ENCODE measurements at regions not wholly inside any gene's neighbourhood (a gene's known extent, or its start where the extent isn't known, plus 50 kb on each side); places are given as distances from the start of the nearest gene placed in this dataset.
A peak's percentile ranks its signal among the peaks of the same experiment; 100 is the strongest.

DNA sequence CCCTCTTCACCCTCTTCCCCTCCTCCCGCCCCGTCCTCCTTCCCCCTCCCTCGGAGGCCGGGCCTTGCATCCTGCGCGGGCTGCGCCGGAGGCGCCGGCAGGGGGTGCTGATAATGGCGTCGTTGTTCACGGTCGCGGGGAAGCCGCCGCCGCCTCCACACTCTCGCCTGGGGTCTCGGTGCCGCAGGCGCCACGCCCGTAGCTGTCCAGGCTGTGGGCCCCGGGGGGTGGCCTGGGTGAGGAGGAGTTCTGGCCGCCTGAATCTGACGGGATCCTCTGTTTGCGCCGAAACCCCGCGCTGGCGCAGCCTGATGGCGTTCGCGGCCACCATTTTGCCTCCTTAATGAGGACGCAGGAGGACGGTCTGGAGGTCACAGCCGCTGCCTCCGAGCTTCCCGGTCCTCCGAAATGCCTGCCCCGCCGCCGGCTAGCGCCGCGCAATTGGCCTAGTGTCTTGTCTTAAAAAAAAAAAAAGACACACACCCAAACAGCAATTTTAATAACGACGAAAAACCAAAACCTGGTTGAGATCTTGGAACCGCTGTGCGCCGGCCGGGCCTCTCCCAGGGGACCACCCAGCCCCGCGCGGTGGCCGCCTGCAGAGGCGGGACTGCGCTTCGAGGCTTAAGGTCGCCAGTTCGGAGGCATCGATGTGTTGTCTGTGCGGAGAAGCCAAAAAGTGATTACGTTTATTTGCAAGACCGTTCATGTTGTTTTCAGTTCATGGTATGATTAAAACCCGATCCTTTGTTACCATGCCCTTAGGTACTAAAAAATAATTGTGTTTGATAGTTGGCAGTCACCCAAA is 106.6 kb upstream of the HNRNPU start (continued):
- TF ChIP-seq, protein P1, sequence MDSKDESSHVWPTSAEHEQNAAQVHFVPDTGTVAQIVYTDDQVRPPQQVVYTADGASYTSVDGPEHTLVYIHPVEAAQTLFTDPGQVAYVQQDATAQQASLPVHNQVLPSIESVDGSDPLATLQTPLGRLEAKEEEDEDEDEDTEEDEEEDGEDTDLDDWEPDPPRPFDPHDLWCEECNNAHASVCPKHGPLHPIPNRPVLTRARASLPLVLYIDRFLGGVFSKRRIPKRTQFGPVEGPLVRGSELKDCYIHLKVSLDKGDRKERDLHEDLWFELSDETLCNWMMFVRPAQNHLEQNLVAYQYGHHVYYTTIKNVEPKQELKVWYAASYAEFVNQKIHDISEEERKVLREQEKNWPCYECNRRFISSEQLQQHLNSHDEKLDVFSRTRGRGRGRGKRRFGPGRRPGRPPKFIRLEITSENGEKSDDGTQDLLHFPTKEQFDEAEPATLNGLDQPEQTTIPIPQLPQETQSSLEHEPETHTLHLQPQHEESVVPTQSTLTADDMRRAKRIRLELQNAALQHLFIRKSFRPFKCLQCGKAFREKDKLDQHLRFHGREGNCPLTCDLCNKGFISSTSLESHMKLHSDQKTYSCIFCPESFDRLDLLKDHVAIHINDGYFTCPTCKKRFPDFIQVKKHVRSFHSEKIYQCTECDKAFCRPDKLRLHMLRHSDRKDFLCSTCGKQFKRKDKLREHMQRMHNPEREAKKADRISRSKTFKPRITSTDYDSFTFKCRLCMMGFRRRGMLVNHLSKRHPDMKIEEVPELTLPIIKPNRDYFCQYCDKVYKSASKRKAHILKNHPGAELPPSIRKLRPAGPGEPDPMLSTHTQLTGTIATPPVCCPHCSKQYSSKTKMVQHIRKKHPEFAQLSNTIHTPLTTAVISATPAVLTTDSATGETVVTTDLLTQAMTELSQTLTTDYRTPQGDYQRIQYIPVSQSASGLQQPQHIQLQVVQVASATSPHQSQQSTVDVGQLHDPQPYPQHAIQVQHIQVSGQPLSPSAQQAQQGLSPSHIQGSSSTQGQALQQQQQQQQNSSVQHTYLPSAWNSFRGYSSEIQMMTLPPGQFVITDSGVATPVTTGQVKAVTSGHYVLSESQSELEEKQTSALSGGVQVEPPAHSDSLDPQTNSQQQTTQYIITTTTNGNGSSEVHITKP (IDR thresholded peaks at IDR 0.05; ENCODE audit: partially characterized antibody): no peak
- TF ChIP-seq MAFG (tag; conservative IDR thresholded peaks at IDR 0.05) (no peak), ZNF668 (CRISPR knock-in tag; IDR thresholded peaks at IDR 0.05) (no peak), ZC3H8 (IDR thresholded peaks at IDR 0.05) (no peak), XRCC5 (IDR thresholded peaks at IDR 0.05; ENCODE audit: low read depth, low read length) (peak; percentile 68; the same call in 1 of the 2 replicates), ZFPM2 (CRISPR knock-in tag; IDR thresholded peaks at IDR 0.05) (no peak; the same call in 1 of the 2 replicates), E2F3 (CRISPR knock-in tag; IDR thresholded peaks at IDR 0.05) (peak; percentile 87), RFX1 (IDR thresholded peaks at IDR 0.05) (no peak), SOX6 (IDR thresholded peaks at IDR 0.05) (peak; percentile 67), HOMEZ (CRISPR knock-in tag; IDR thresholded peaks at IDR 0.05) (no peak), NR2C1 (IDR thresholded peaks at IDR 0.05) (no peak; the same call in 1 of the 2 replicates), NR2C1 (tag; IDR thresholded peaks at IDR 0.05) (peak; percentile 46; the same call in 1 of the 2 replicates)
- TF ChIP-seq, protein P2, sequence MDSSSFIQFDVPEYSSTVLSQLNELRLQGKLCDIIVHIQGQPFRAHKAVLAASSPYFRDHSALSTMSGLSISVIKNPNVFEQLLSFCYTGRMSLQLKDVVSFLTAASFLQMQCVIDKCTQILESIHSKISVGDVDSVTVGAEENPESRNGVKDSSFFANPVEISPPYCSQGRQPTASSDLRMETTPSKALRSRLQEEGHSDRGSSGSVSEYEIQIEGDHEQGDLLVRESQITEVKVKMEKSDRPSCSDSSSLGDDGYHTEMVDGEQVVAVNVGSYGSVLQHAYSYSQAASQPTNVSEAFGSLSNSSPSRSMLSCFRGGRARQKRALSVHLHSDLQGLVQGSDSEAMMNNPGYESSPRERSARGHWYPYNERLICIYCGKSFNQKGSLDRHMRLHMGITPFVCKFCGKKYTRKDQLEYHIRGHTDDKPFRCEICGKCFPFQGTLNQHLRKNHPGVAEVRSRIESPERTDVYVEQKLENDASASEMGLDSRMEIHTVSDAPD (CRISPR knock-in tag; IDR thresholded peaks at IDR 0.05): no peak
- TF ChIP-seq, protein P3, sequence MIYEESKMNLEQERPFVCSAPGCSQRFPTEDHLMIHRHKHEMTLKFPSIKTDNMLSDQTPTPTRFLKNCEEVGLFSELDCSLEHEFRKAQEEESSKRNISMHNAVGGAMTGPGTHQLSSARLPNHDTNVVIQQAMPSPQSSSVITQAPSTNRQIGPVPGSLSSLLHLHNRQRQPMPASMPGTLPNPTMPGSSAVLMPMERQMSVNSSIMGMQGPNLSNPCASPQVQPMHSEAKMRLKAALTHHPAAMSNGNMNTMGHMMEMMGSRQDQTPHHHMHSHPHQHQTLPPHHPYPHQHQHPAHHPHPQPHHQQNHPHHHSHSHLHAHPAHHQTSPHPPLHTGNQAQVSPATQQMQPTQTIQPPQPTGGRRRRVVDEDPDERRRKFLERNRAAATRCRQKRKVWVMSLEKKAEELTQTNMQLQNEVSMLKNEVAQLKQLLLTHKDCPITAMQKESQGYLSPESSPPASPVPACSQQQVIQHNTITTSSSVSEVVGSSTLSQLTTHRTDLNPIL (CRISPR knock-in tag; IDR thresholded peaks at IDR 0.05): no peak; the same call in 1 of the 2 replicates
- TF ChIP-seq, protein P4, sequence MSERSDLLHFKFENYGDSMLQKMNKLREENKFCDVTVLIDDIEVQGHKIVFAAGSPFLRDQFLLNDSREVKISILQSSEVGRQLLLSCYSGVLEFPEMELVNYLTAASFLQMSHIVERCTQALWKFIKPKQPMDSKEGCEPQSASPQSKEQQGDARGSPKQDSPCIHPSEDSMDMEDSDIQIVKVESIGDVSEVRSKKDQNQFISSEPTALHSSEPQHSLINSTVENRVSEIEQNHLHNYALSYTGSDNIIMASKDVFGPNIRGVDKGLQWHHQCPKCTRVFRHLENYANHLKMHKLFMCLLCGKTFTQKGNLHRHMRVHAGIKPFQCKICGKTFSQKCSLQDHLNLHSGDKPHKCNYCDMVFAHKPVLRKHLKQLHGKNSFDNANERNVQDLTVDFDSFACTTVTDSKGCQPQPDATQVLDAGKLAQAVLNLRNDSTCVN (CRISPR knock-in tag; IDR thresholded peaks at IDR 0.05): peak; percentile 54; the same call in 1 of the 2 replicates

All from K562 (cell line).